ENCODE measurements at regions not wholly inside any gene's neighbourhood (a gene's known extent, or its start where the extent isn't known, plus 50 kb on each side); places are given as distances from the start of the nearest gene placed in this dataset.

DNA sequence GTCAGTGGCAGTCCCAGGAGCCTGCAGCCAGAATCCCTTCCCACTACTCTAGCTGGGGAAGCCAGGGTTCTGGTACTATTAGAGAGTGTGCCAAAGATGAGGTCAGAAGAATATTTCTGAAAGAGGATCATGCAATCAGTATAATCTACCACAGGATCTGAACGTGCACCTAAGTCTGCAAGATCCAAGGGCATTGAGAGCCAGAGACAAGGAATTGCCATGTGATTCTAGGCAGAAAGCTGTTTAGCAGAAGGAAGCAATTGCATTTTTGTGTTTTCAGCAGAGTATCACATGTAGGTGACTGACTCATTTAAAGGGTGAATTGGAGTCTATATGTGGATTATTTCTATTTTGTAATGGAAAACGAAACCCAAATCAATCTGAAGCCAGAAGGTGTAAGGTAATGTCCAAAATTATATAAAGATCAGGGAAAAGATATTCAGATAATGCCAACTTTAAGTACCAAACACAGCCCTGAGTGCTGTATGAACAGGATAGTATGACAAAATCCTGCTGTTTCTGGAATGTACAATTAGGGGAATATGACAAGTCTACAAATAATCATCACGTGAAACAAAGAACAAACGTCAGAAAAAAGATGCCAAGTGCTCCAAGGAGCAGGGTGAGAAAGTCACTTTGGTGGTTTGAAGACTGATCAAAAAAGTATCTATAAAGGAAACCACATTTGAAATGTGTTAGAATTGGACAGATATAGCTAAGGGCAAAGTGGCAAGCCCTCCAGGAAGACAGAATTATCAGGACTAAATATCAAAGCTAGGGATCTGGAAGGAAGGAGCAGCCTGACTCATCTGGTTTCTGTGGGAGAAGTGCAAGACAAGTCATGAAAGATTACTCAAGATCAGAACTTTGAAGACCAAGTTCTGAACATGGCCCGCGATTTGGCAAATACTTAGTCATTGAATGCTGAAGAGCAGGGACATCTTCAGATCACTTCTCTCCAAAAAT, 1036.6 kb downstream of the NTRK3 start:
- DNase-seq = no peak

DNA sequence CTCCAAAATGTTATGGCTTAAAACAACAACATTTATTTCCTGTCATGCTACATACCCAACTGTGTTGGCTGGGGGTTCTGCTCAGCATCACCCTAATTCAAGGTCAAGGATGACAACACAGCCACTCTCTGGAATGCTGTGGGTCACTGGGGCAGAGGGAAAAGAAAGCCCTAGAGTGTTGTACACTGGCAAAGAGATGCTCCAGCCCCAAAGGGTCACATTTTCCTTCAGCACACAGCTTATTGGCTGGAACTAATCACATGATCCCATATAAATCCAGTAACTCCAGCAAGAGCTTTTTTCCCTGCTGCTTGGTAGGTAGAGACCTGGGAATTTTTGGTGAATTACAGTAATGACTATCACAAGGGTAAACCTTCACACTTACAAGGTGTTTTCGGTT, 1041.4 kb downstream of the NTRK3 start:
- no peak for DNase-seq

DNA sequence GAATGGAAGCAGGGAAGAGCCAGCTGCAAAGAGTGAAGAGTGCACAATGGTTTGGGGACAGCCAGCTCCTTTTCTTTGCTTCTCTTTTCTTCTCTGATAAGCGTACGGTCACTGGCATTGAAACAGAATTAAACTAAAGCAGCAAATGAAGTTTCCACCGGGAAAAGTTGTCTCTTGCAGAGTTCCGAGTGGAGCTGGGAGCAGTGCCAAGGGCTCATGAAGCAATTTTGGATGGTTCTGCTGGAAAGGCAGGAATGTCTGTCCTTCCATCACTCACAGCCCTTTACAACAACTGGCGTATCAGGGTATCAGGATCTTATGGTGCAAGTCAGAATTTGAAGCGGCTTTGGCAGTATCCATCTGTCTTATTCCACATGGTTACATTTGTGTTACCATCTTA, 1042.9 kb downstream of the NTRK3 start:
- no peak for DNase-seq

DNA sequence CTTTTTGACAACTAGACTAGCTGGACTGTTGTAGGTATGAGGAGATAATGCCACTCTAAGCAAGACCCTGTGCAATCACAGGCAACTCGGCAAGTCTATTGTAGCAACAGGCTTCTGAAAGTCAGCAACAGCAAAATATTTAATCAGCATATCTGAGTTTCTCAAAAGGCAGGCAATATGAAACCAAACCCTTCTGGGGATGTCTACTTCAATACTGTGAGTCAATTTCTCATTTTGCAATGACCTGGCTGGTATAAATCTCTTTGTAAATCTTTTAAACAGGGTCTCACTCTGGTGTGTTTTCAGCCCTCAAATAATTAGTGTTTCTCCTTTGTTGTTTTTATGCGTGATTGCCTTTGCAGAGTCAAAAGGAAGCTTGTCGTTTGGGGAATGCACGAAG, 1044.5 kb downstream of the NTRK3 start:
- no peak for DNase-seq

DNA sequence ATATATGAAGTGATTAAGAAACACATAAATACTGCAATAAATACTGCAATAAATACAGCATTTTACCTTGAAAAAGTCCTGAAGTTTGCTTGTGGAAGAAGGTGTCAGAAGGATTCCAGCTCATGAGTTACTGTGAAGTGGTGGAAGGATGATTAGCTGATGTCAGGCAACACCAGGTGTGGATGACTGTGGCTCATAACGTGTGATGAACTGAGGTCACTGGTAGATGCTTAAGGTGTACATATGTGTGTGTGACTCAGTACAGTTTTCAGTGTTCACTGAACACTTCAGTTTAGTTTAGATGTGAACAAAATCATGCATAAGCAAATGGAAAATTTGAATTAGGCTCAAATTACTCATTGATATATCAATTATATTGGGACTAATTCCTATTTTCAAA, 1045.0 kb downstream of the NTRK3 start:
- DNase-seq = no peak

DNA sequence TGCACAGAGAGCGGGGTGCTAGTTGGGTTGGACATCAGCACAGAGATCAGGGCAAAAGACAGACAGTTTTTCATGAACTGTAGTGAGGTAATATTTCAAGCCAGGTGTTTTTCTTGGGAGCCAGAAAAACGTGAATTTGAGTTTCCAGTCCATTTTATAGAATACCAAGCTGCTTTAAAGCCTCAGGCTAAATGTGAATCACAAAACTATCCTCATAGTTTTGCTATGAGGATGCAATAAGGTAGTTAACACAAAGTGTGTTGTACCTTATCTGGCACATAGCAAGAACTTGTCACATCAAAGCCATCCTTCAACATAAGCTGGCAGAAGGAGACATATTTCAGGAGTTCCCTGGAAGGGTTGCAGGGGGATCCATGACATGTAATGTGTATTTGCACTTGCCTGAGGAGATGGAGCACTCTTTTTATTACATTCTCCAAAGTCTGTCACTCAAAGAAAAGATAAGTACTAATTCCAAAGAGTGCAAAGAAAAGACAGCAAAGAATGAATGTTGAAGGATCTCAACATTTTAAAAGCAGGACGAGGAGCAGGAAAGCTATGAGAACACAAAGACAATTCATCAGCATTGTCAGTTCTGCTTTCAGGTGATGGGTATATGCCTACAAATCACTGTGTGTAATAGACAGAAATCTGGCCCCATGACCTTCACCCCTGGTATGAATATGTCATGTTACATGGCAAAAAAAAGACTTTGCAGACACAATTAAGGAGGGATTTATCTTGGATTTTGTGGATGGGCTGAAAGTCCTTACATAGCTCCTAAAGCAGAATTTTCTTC, 1046.4 kb downstream of the NTRK3 start:
- no peak for DNase-seq

DNA sequence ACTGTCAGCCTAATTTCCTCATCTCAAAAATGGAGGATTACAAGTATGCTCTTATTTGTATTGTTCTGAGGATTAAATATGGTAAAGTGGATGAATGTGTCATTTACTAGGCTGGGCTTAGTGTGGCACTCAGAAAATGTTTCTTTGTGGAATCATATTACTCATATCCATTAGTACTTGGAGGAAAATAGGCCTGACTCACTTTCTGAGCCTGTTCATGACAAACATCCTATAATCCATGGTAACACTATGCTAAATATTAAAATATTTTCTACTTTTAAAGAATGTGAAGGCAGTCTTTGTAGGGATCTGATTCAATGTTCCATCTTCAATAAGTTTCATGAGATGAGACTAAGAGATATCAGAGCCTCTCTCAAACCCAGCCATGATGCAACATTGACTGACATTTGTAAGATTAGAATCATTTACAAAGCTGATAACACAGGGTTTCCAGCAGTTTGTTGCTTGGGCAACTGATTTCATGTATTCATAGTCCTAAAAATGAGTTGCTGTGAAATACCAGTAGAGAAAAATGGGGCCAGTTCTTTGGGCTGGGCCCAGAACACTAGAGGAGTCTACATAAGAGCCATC, 1048.5 kb downstream of the NTRK3 start:
- DNase-seq = no peak

DNA sequence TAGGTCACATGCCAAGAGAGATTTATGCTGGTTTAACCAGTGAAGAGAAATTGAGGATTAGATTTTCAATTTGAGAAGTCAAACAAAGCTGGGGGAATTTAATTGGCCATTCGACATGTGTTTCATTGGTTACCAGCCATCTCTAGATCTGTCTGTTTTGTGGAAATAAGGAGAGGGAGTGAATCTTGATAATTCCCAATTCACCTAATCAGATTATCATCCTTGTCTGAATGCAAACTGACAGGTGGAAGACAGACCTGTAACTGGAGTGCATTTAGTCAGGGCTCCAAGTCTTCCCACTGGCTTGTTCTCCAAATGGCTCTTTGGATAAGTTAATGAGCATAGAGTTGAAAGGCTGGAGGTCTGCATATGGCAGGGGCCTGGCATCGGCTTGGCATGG, 1049.3 kb downstream of the NTRK3 start:
- DNase-seq = no peak

DNA sequence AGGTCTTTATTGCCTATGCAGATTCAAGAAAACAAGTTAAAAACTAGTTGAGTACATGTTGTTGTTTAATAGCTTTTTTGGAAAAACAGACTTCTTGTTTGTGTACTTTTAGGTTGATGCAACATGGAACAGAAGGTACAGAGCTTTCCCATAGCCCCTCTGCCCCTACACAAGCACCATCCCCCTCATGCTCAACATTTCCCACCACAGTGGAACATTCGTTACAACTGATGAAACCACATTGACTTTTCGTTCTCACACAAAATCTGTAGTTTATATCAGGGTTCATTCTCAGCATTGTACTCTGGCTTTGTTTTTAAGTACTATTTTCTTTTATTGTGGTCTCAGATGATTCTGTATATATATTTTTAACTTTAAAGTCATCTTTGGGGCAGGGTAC, 1054.6 kb downstream of the NTRK3 start:
- no peak for DNase-seq

DNA sequence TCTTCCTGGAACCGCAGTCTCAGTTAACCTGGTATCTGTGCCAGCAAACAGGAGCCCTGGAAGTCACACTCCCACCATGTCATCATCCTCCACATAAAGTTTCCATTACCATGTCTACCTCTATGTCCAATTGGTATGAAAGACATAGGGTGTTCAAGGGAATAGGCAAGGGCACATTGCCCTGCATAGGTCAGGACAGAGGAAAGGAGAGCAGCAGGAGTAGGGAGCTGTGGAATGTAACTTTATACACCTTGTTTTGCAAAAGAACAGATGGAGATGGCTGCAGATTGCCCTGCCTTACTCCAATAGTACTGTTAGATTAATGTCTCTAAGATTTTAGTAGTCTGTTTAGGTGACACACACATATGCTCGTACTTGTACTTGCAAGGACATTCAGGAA, 1056.4 kb downstream of the NTRK3 start:
- DNase-seq = no peak

DNA sequence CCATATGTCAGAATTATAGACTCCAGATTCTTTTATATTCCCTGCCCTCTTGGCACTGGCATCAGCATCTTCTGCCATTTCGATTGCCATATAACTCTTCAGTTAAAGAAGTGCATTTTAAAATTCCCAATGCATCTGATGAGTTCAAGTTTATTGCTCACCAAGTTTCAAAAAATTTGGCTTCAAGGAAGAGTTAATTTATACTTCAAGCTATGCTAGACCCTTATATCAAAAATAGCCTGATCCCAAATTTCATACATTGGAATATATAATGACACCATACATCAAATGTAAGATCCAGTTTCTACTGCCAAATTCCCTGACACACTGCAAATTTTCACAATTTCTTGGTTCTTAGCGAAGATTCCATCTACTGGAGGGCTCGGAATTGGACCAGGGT, 1058.6 kb downstream of the NTRK3 start:
- DNase-seq = no peak

DNA sequence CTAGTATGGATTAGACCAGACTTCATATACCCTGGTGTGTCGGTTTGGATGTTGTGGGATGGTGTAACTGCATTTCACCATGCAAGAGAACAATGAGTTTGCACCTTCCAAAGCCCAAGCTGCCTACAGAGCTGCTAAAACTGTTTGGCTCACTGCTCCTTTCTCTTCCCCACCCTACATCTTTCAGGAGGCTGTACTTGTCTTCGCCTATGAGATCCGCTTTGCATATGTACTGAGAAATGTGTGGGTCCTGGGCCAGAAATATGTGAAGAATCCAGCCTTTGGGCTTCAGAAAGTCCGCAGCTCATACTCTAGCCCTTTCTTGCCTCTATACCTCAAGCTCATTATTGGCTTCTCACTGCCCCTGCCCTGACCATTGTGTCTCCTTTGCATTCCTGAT, 1060.0 kb downstream of the NTRK3 start:
- no peak for DNase-seq

DNA sequence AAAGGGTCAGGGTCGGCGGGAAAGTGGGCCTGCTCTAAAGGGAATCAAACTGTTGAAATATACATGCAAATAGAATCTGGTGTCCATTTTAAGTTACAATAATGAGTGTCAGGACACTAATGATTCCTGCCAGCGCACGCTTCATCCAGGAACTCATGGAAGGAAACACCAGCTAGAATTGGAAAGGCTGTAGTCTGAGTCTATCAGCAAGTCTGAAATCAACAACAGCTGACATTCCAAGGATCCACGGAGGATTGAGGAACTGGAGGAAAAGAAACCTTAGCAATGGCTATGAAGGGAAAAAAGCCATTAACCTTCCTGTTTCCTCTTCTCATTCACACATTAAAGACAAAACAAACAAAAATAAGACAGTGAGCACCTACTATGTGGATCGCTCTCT, 1063.1 kb downstream of the NTRK3 start:
- DNase-seq = no peak

DNA sequence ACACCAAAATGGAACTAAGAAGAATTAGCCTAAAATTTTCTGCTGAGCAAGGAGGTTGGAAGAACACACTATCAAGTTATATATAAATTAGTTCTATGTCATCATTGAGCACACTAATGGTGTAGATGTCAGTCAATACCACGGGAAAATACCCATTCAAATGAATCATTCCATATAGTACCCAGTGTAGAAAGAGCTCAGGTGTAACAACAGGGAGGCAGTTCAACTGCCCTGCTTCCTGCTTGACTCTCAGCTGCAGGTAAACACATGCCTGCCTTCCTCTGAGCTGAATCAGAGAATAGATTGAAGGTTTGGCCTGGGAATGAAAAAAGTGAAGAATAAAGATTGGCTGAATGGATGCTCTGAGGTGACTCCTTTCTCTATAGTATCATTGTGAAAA, 1088.0 kb downstream of the AGBL1 start:
- DNase-seq = no peak

DNA sequence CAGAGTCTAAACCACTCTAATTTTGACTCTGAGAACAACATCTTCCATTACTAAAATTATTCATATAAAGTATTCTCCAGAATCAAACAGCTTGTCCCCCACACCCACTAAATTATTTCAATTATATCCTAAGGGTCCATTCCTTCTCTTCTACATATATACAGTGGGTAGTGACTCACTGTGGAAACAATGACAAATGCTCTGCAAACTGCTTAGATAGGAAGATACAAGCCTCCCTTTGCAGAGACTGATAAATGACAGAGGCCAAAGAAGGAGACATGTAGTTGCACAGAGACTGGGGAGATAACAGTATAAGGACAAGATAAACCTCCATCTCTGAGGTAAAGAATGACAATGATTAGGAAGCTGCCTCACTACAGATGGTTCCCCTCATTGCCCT, 1087.4 kb downstream of the AGBL1 start:
- DNase-seq = no peak

DNA sequence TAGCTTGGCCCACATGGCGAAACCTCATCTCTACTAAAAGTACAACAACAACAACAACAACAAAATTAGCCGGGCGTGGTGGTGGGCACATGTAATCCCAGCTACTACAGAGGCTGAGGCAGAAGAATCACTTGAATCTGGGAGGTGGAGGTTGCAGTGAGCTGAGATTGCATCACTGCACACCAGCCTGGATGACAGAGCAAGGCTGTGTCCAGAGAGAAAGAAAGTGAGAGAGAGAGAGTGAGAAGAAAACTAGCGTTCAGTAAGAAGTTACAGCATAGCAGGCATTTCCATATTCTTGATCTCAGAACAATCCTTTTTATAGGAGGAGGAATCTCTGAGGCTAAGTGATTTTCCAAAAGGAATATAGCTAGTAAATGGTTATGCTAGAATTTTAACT, 1076.1 kb downstream of the AGBL1 start:
- no peak for DNase-seq

DNA sequence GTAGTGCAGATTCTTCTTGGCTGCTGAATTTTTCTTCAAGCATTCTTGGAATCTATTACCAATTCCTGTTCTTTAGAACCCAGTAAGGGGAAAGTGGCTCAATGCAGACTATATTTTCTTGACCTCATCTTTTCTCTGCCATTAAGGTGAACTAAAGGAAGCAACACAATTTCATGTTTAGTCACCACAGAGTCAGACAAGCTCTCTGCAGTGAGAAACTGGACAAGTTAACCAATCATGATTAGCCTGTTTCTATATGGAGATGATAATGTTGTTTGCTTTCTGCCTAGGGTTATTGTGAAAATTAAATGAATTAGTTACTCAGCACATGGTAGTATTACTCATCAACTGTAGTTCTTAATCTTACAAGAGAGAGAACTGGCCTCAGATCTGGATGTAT, 1075.1 kb downstream of the AGBL1 start:
- DNase-seq = no peak

DNA sequence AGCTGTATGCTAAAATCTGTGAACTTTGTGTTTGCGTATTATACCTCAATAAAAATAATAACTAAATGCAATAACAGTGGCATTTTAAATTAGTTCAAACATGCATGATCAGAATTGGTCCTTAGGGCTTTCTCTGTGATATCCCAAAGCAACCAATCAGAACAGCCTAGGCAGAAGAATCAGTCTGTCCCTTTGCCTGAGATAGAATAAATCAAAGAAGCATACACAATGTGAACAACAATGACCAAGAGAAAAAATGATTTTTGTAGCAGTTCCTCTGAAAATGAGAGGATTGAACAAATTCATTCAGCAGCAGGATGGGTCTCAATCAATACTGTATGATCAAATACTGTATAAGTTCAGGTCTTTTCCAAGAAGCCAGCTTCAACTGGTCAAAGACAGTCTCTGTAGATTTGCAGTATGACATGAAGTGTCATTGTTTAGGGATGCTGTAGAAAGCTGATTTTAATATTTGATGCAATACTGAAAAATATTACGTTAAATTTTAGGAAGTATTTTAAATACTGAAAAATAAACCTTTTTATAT, 1071.6 kb downstream of the AGBL1 start:
- no peak for DNase-seq

DNA sequence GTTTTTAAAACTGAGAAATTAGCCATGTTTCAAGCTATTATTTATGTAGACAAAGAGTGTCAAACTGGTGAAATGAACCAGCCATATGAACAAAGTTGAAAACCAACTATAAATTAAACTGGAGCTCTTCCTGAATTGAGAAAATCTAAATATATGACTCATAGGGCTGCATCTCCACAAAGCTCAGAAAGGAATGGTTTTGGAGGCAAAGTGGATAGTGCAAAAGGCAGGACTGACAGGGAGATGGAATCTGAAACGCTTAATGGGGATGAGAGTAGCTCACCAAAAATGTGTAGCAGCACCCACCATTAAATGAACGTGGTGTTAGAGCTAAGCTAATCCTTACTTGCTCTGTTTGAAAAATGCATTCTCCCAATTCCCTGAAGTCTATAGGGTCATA, 1066.0 kb downstream of the AGBL1 start:
- no peak for DNase-seq

DNA sequence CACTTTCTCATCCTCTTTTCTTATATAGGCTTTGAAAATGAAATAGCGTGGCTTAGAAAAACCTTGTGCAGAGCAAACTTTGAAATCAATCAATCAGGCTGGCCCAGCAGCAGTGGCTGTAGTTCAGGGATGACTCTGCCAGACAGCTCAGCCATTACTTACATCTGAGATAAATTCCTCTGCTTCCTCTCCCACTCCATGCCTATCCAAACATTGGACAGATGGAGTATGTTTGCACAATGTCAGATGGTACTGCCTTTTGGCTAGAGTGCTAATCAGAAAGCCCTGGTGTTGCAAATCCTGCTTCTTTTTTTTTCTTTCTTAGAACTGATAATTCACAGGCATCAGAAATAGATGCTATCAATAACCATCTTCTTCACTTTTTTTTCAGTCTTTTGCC, 1065.1 kb downstream of the AGBL1 start:
- DNase-seq = no peak

DNA sequence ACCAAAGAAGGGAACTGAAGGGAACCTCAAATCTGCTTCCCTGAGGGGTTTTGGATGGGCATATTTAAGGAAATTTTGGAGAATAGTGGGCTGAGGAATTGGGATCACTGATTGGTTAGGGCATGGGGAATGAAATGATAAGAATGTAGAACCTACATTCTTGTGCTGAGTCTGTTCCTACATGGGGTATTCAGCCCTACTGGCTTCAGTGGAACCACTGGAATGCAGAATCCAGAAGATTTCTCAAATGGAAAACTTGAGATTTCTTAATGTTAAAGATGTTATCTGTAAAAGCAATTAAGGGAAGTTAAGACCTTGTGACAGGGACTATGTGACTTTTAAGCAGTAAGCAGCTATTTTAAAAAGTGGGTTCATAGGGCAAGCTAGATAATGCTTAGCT, 1062.4 kb downstream of the AGBL1 start:
- DNase-seq = no peak

DNA sequence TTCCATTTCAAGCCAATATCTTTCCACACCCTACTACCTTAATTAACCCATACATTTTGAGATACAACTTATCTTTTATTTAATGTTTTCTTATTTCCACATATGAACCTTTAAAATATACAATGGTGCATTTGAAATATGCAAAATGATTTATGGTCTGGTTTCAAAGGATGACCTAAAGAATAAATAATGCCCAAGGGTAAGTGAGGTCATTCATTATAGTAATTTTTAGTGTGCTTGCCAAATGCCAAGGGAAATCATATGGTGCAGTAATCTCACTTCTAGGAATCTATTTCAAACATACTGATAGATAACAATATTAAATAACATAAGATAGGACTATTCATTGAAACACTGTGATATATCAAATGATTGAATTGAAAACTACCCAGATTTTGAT, 1055.4 kb downstream of the AGBL1 start:
- DNase-seq = no peak

DNA sequence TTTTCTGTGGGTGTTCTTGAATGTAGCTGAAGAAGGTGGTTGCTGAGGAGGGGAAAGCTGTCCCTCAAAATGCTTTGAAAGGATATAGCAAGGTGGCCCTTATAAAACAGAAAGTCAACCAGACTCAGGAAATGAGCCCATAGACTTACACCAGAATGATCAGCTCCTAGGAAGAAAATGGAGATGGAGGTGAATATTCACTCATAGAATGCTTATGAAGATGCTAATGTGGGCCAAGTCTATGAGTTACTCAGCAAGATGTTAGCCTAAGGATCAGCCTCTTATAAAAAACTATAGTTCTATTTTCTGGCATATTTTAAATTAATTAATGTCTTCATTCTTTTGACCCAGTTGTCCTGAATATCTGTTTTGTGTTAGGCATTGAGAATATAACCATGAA, 1054.0 kb downstream of the AGBL1 start:
- no peak for DNase-seq

DNA sequence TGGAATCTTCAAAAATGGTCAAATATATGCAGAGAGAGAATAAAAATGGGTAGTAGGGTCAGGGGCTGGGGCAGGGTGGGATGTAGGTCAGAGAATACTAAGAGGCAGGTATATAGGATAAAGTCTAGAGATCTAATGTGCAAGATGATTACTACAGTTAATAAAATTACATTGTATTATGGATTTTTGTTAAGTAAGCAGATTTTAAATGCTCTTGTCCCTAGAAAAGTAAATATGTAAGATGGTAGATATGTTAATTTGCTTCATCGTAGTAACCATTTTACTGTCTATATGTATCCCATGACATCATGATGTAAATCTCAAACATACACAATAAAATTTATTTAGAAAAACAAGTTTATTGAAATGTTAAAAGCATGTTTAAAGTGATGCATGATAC, 1051.4 kb downstream of the AGBL1 start:
- no peak for DNase-seq

Measured in activated T-cell treated with anti-CD3 and anti-CD28 coated beads for 4 hours (primary cell).